ENCODE measurements at regions not wholly inside any gene's neighbourhood (a gene's known extent, or its start where the extent isn't known, plus 50 kb on each side); places are given as distances from the start of the nearest gene placed in this dataset.

- peaks cover 3% of the 10 kb centered on the region for H3K36me3 Mint-ChIP-seq (ENCODE audit: low read depth)
- H3K27me3 Mint-ChIP-seq (ENCODE audit: low read depth): no peaks in the 10 kb centered on the region
- DNase-seq (ENCODE audit: low spot score): no peak
- no peaks in the 10 kb centered on the region for H3K9me3 Mint-ChIP-seq
- H3K27ac Mint-ChIP-seq: peak overlapping the region; percentile 75
- intact Hi-C loops (cut with micrococcal nuclease): no loop called here
- H3K4me3 Mint-ChIP-seq (ENCODE audit: low read depth): no peak overlapping the region
- peaks cover 12% of the 10 kb centered on the region for H3K4me1 Mint-ChIP-seq (ENCODE audit: low read depth)
These were observed 193.6 kb upstream of the NUDT4 start for GRCh38 chr12:93183940-93184671.

DNA sequence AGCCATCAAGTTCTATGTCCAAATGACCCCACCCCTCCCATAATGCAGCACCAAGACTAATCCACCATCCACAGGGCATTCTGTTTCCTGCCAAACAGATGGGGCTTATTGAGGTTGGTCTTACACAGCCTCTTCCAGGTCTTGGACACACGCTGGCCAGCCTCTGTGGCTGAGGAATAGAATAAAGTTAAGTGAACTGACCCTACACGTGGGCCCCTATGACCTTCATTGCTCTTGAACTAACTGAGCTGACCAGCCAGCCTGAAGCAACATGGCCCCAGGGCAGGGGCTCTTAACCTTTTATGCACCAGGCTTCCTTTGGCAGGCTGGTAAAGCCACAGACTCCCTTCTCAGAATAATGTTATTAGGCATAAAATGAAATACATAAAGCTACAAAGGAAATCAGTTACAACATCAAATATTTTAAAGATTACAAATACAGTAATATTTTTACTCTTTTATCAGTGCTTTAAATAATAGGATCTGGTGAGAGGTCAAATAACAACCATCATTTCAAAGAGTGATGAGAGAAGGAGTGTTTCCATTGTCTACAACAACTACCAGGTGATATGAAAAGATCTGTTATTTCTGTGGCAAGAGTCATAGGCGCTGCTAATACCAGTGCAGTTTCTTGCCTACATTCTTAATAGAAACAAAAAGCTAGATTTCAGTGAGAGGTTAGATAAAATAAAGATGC, 192.9 kb upstream of the NUDT4 start:
- no peaks in the 10 kb centered on the region for H3K27me3 Mint-ChIP-seq (ENCODE audit: low read depth)
- H3K36me3 Mint-ChIP-seq (ENCODE audit: low read depth): peaks cover 3% of the 10 kb centered on the region
- peak overlapping the region; percentile 75 for H3K27ac Mint-ChIP-seq
- intact Hi-C loops (cut with micrococcal nuclease): no loop called here
- H3K4me3 Mint-ChIP-seq (ENCODE audit: low read depth): no peak overlapping the region
- DNase-seq (ENCODE audit: low spot score): no peak
- H3K4me1 Mint-ChIP-seq (ENCODE audit: low read depth): peaks cover 12% of the 10 kb centered on the region
- H3K9me3 Mint-ChIP-seq: no peaks in the 10 kb centered on the region

- Mint-ChIP-seq H3K36me3 (ENCODE audit: low read depth) (peaks cover 3% of the 10 kb centered on the region), H3K4me1 (ENCODE audit: low read depth) (peaks cover 12% of the 10 kb centered on the region), H3K9me3 (no peaks in the 10 kb centered on the region), H3K27me3 (ENCODE audit: low read depth) (no peaks in the 10 kb centered on the region), H3K4me3 (ENCODE audit: low read depth) (no peak overlapping the region), H3K27ac (no peak overlapping the region)
- no peak for DNase-seq (ENCODE audit: low spot score)
- intact Hi-C loops (cut with micrococcal nuclease): no loop called here
These were observed 192.4 kb upstream of the NUDT4 start for GRCh38 chr12:93185369-93185741.

DNA sequence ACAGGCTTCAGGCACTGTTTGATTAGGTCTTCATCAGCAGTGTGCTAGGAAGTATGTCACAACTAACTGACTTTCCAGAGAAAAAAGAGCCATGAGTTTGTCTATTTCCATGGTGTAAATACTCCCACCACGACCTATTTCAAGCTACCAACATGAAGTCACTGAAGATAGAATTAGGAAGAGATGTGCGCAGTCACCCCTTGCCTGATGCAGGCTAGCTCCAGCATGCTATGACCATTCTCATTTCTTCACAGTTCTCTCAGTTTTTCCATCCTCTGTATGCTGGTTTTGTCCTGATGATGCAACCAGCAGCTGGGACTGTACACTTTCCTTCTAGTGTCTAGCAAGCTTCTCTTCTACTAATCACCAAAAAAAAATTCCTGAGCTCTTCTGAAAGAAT, 191.6 kb upstream of the NUDT4 start:
- Mint-ChIP-seq H3K9me3 (no peaks in the 10 kb centered on the region), H3K27me3 (ENCODE audit: low read depth) (no peaks in the 10 kb centered on the region), H3K4me3 (ENCODE audit: low read depth) (no peak overlapping the region), H3K27ac (no peak overlapping the region), H3K4me1 (ENCODE audit: low read depth) (peaks cover 12% of the 10 kb centered on the region), H3K36me3 (ENCODE audit: low read depth) (peaks cover 3% of the 10 kb centered on the region)
- intact Hi-C loops (cut with micrococcal nuclease): no loop called here
- DNase-seq (ENCODE audit: low spot score): no peak

GRCh38 chr12:93186621-93187020, 191.1 kb upstream of the NUDT4 start:
- H3K27ac Mint-ChIP-seq: no peak overlapping the region
- intact Hi-C loops (cut with micrococcal nuclease): no loop called here
- H3K4me3 Mint-ChIP-seq (ENCODE audit: low read depth): no peak overlapping the region
- H3K9me3 Mint-ChIP-seq: no peaks in the 10 kb centered on the region
- H3K4me1 Mint-ChIP-seq (ENCODE audit: low read depth): peaks cover 10% of the 10 kb centered on the region
- no peaks in the 10 kb centered on the region for H3K27me3 Mint-ChIP-seq (ENCODE audit: low read depth)
- peaks cover 3% of the 10 kb centered on the region for H3K36me3 Mint-ChIP-seq (ENCODE audit: low read depth)
- no peak for DNase-seq (ENCODE audit: low spot score)

DNA sequence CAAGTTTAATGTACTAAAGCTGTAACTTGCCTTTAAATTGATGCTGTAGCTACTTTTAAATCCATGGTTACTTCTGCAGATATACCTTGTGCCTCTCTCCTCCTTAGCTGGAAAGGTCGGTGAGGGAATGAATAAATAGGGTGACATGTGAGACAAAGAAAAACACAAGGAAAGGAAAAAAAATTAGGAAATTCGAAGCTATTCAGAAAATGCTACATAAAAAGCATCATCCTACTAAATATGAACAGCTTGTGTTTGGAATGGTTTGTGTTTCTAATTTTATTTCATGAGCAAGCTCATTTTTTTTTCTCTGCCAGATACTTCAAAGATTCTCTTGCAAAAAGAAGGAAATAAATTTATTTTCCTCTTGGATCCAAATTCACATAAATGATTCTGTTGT, 186.3 kb upstream of the NUDT4 start:
- no peak overlapping the region for H3K4me3 Mint-ChIP-seq (ENCODE audit: low read depth)
- H3K36me3 Mint-ChIP-seq (ENCODE audit: low read depth): no peaks in the 10 kb centered on the region
- H3K9me3 Mint-ChIP-seq: peaks cover 4% of the 10 kb centered on the region
- H3K4me1 Mint-ChIP-seq (ENCODE audit: low read depth): no peaks in the 10 kb centered on the region
- no peak for DNase-seq (ENCODE audit: low spot score)
- H3K27ac Mint-ChIP-seq: no peak overlapping the region
- peaks cover 4% of the 10 kb centered on the region for H3K27me3 Mint-ChIP-seq (ENCODE audit: low read depth)
- intact Hi-C loops (cut with micrococcal nuclease): no loop called here

- H3K36me3 Mint-ChIP-seq (ENCODE audit: low read depth): no peaks in the 10 kb centered on the region
- peaks cover 4% of the 10 kb centered on the region for H3K9me3 Mint-ChIP-seq
- H3K4me3 Mint-ChIP-seq (ENCODE audit: low read depth): no peak overlapping the region
- peaks cover 5% of the 10 kb centered on the region for H3K27me3 Mint-ChIP-seq (ENCODE audit: low read depth)
- no peaks in the 10 kb centered on the region for H3K4me1 Mint-ChIP-seq (ENCODE audit: low read depth)
- intact Hi-C loops (cut with micrococcal nuclease): no loop called here
- no peak for DNase-seq (ENCODE audit: low spot score)
- H3K27ac Mint-ChIP-seq: no peak overlapping the region
These were observed 185.8 kb upstream of the NUDT4 start for GRCh38 chr12:93191956-93192355.

DNA sequence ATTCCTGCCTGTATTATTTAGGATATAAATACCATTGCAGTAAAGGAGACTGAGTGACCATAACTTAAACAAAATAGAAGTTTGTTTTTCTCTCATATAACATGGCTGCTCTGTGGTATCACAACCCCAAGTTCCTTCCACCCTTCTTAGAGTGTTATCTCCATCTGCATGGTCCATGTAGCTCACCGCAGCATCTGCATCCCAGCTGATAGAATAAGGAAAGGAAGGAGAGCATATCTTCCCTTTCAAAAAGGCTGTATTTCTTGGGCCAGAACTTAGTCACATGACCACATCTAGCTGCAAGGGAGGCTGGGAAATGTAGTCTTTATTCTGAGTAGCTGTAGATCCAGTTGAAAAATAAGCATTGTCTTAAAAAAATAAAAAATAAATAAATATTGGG, 184.8 kb upstream of the NUDT4 start:
- Mint-ChIP-seq H3K27ac (no peak overlapping the region), H3K4me1 (ENCODE audit: low read depth) (no peaks in the 10 kb centered on the region), H3K27me3 (ENCODE audit: low read depth) (peaks cover 10% of the 10 kb centered on the region), H3K36me3 (ENCODE audit: low read depth) (no peaks in the 10 kb centered on the region), H3K4me3 (ENCODE audit: low read depth) (no peak overlapping the region), H3K9me3 (peaks cover 4% of the 10 kb centered on the region)
- DNase-seq (ENCODE audit: low spot score): no peak
- intact Hi-C loops (cut with micrococcal nuclease): no loop called here

DNA sequence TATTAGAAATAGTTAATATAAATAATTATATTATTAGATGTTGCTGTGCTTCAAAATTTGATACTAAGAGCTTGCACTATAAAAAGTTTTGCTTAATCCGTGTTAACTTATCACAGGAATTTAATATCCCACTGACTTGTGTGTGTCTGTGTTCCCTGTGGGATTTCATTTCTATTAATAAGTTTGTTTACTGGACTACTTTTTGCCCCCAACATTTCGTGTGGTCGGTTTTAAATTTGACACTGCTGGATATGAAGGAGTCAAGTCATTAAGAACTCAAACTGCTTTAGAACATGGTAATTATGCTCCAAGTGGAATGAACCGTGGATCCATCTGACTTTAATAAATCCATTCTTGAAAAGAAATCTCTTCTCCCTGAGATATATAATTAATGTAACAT, 182.2 kb upstream of the NUDT4 start:
- no peaks in the 10 kb centered on the region for H3K4me1 Mint-ChIP-seq (ENCODE audit: low read depth)
- H3K27ac Mint-ChIP-seq: no peak overlapping the region
- no peak for DNase-seq (ENCODE audit: low spot score)
- intact Hi-C loops (cut with micrococcal nuclease): no loop called here
- H3K27me3 Mint-ChIP-seq (ENCODE audit: low read depth): peaks cover 17% of the 10 kb centered on the region
- peaks cover 4% of the 10 kb centered on the region for H3K9me3 Mint-ChIP-seq
- no peak overlapping the region for H3K4me3 Mint-ChIP-seq (ENCODE audit: low read depth)
- no peaks in the 10 kb centered on the region for H3K36me3 Mint-ChIP-seq (ENCODE audit: low read depth)

GRCh38 chr12:93197067-93197593, 180.6 kb upstream of the NUDT4 start:
- DNase-seq (ENCODE audit: low spot score): no peak
- intact Hi-C loops (cut with micrococcal nuclease): no loop called here
- Mint-ChIP-seq H3K9me3 (peaks cover 4% of the 10 kb centered on the region), H3K4me3 (ENCODE audit: low read depth) (no peak overlapping the region), H3K36me3 (ENCODE audit: low read depth) (no peaks in the 10 kb centered on the region), H3K27ac (no peak overlapping the region), H3K27me3 (ENCODE audit: low read depth) (peaks cover 20% of the 10 kb centered on the region), H3K4me1 (ENCODE audit: low read depth) (no peaks in the 10 kb centered on the region)

DNA sequence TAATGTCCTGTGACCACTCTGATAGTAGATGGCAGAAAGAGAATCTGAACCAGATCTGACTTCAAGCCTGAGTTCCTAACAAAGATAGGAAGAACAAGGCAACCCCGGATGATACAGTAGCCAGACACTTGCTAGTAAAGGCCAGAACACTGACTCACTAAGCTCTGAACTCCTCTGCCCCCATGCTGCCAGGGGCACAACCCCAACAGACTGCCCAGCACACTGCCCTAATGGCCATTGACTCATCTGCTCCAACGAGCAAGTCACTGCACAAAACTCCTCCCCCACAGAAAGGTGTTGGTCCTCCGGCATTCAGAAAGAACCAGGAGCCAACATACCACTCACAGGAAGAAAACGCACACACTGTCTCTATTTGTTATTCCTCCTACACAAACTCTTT, 179.6 kb upstream of the NUDT4 start:
- no peaks in the 10 kb centered on the region for H3K4me1 Mint-ChIP-seq (ENCODE audit: low read depth)
- no peaks in the 10 kb centered on the region for H3K36me3 Mint-ChIP-seq (ENCODE audit: low read depth)
- H3K9me3 Mint-ChIP-seq: peaks cover 4% of the 10 kb centered on the region
- no peak overlapping the region for H3K27ac Mint-ChIP-seq
- H3K27me3 Mint-ChIP-seq (ENCODE audit: low read depth): peaks cover 20% of the 10 kb centered on the region
- intact Hi-C loops (cut with micrococcal nuclease): no loop called here
- DNase-seq (ENCODE audit: low spot score): no peak
- no peak overlapping the region for H3K4me3 Mint-ChIP-seq (ENCODE audit: low read depth)

DNA sequence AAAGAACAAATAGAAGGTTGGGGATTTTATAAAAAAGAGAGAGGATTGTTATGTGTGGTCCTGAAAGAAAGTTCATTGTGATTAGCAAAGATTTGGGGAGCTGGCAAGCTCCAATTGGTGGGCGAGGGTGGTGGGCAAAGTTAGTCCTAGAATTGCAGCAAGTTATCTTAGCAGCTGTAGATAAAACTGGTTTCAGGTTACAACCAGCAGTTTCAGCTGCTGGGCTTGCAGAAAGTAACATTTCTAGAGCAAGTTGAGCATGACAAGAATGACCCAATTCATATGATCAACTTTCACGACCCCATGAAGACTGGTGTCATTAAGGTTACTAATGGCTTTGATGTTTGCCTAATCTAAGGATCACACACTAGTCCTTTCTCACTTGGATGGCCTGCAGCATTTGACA, 177.9 kb upstream of the NUDT4 start:
- no peak for DNase-seq (ENCODE audit: low spot score)
- intact Hi-C loops (cut with micrococcal nuclease): no loop called here
- Mint-ChIP-seq H3K9me3 (no peaks in the 10 kb centered on the region), H3K27me3 (ENCODE audit: low read depth) (peaks cover 20% of the 10 kb centered on the region), H3K4me3 (ENCODE audit: low read depth) (no peak overlapping the region), H3K4me1 (ENCODE audit: low read depth) (no peaks in the 10 kb centered on the region), H3K27ac (no peak overlapping the region), H3K36me3 (ENCODE audit: low read depth) (no peaks in the 10 kb centered on the region)

GRCh38 chr12:93200291-93200917, 177.3 kb upstream of the NUDT4 start:
- Mint-ChIP-seq H3K4me3 (ENCODE audit: low read depth) (no peak overlapping the region), H3K36me3 (ENCODE audit: low read depth) (no peaks in the 10 kb centered on the region), H3K4me1 (ENCODE audit: low read depth) (no peaks in the 10 kb centered on the region), H3K27me3 (ENCODE audit: low read depth) (peaks cover 20% of the 10 kb centered on the region), H3K9me3 (no peaks in the 10 kb centered on the region), H3K27ac (no peak overlapping the region)
- DNase-seq (ENCODE audit: low spot score): no peak
- intact Hi-C loops (cut with micrococcal nuclease): no loop called here

Data from activated T-helper 2 cell treated with anti-CD3 and anti-CD28 coated beads, Interferon-gamma antibody, Interleukin-2, Interleukin-4, amounts not matched to agents 10 μg/mL and 5 μg/mL and 100 μg/mL, durations not matched to agents 14 hours and 24 hours and 36 hours (primary cell).